VCaP (cell line): ENCODE measurements at regions not wholly inside any gene's neighbourhood (a gene's known extent, or its start where the extent isn't known, plus 50 kb on each side); places are given as distances from the start of the nearest gene placed in this dataset.

ENCODE experiments used
- H3K27ac ChIP-seq: fragments of 450-650 bp; 2 replicates; pipeline ENCODE4 v1.5.1; 2017
- CTCF ChIP-seq: fragments of 450-650 bp; conservative IDR thresholded peaks from 2 replicates; pipeline ENCODE4 v1.5.1; 2017; ENCODE audit warnings: mild to moderate bottlenecking, moderate library complexity

GRCh38 chr6:2448826-2449571 is 203.6 kb upstream of the GMDS start:
- no peak overlapping the region for H3K27ac ChIP-seq
- peak; percentile 79 for TF ChIP-seq CTCF

- no peak overlapping the region for H3K27ac ChIP-seq
- TF ChIP-seq CTCF = no peak
Observed at GRCh38 chr6:2447931-2448330, 202.5 kb upstream of the GMDS start.

GRCh38 chr6:2447318-2447920 is 202.0 kb upstream of the GMDS start:
- H3K27ac ChIP-seq = no peak overlapping the region
- no peak for TF ChIP-seq CTCF

- TF ChIP-seq CTCF = no peak
- H3K27ac ChIP-seq = no peak overlapping the region
Observed at GRCh38 chr6:2441601-2442475, 196.4 kb upstream of the GMDS start.

- no peak overlapping the region for H3K27ac ChIP-seq
- TF ChIP-seq CTCF = no peak
Observed at GRCh38 chr6:2440516-2440915, 195.1 kb upstream of the GMDS start.

- no peak for TF ChIP-seq CTCF
- no peak overlapping the region for H3K27ac ChIP-seq
Observed at GRCh38 chr6:2439632-2440031, 194.2 kb upstream of the GMDS start.

- H3K27ac ChIP-seq = no peak overlapping the region
Observed at GRCh38 chr6:2439082-2439481, 193.7 kb upstream of the GMDS start.

More at GRCh38 chr6:2439082-2439481, 193.7 kb upstream of the GMDS start:
- no peak for TF ChIP-seq CTCF
